Stimulated activated naive B cell treated with anti-CD40 and anti-IgM and Interleukin-4, amounts not matched to agents 10 μg/mL and 1 μg/mL and 100 μg/mL, for 72 hours (primary cell): ENCODE measurements at regions not wholly inside any gene's neighbourhood (a gene's known extent, or its start where the extent isn't known, plus 50 kb on each side); places are given as distances from the start of the nearest gene placed in this dataset.
A peak's percentile ranks its signal among the peaks of the same experiment; 100 is the strongest.

Source experiments
- ATAC-seq, 2 donors: fragments of 150-1000 bp; cut with Tn5 transposase; replicated peaks; 2 replicates each; pipeline ENCODE4 v1.10.0; 2021; ENCODE audit warnings: moderate library complexity in 1 of 2
- DNase-seq: peaks from one replicate; pipeline ENCODE4 v3.0.0; 2021
- H3K27ac Mint-ChIP-seq: one replicate; pipeline ENCODE4 v1.8.0; 2022; ENCODE audit warnings: mild to moderate bottlenecking, mixed read lengths
- H3K27me3 Mint-ChIP-seq, 2 donors: one replicate each; pipeline ENCODE4 v1.8.0; 2022; ENCODE audit warnings: mixed read lengths in 2 of 2
- H3K36me3 Mint-ChIP-seq, 2 donors: one replicate each; pipeline ENCODE4 v1.8.0; 2022; ENCODE audit warnings: mixed read lengths in 2 of 2, mild to moderate bottlenecking in 1 of 2
- H3K4me1 Mint-ChIP-seq, 2 donors: one replicate each; pipeline ENCODE4 v1.8.0; 2022; ENCODE audit warnings: mixed read lengths in 2 of 2, mild to moderate bottlenecking in 1 of 2
- H3K4me3 Mint-ChIP-seq, 2 donors: one replicate each; pipeline ENCODE4 v1.8.0; 2022; ENCODE audit warnings: mild to moderate bottlenecking in 2 of 2, mixed read lengths in 2 of 2, moderate library complexity in 1 of 2
- H3K9me3 Mint-ChIP-seq, 2 donors: one replicate each; pipeline ENCODE4 v1.8.0; 2022; ENCODE audit warnings: mixed read lengths in 2 of 2, mild to moderate bottlenecking in 1 of 2

GRCh38 chr1:79796434-79796833 lies 789.9 kb upstream of the ADGRL4 start:
- H3K36me3 Mint-ChIP-seq = no peaks in the 10 kb centered on the region
- no peak overlapping the region for H3K27ac Mint-ChIP-seq
- DNase-seq (no peak), ATAC-seq (no peak)
- peaks cover 4 to 6% of the 10 kb centered on the region in 2 donors for H3K9me3 Mint-ChIP-seq
- H3K4me1 Mint-ChIP-seq = no peaks in the 10 kb centered on the region
- no peaks in the 10 kb centered on the region for H3K27me3 Mint-ChIP-seq
- no peak overlapping the region for H3K4me3 Mint-ChIP-seq

- no peak overlapping the region for H3K4me3 Mint-ChIP-seq
- no peak for DNase-seq
These were observed 785.8 kb upstream of the ADGRL4 start for GRCh38 chr1:79792219-79792930.

GRCh38 chr1:79791488-79792218 lies 785.1 kb upstream of the ADGRL4 start:
- Mint-ChIP-seq H3K27me3 (no peaks in the 10 kb centered on the region), H3K27ac (no peak overlapping the region), H3K9me3 (peaks cover under 1 to 6% of the 10 kb centered on the region in 2 donors), H3K4me1 (no peaks in the 10 kb centered on the region), H3K4me3 (no peak overlapping the region), H3K36me3 (no peaks in the 10 kb centered on the region)
- no peak for DNase-seq
- no peak for ATAC-seq

More at GRCh38 chr1:79792219-79792930, 785.8 kb upstream of the ADGRL4 start:
- Mint-ChIP-seq H3K4me1 (no peaks in the 10 kb centered on the region), H3K27ac (no peak overlapping the region), H3K9me3 (peaks cover 4 to 6% of the 10 kb centered on the region in 2 donors), H3K27me3 (no peaks in the 10 kb centered on the region), H3K36me3 (no peaks in the 10 kb centered on the region)
- ATAC-seq = no peak

- H3K27me3 Mint-ChIP-seq = no peaks in the 10 kb centered on the region
- no peak overlapping the region for H3K4me3 Mint-ChIP-seq
- no peak overlapping the region for H3K27ac Mint-ChIP-seq
- ATAC-seq (no peak), DNase-seq (no peak)
- H3K9me3 Mint-ChIP-seq = peaks cover 0 to 6% of the 10 kb centered on the region in 2 donors
- H3K36me3 Mint-ChIP-seq = no peaks in the 10 kb centered on the region
- no peaks in the 10 kb centered on the region for H3K4me1 Mint-ChIP-seq
These were observed 784.4 kb upstream of the ADGRL4 start for GRCh38 chr1:79790950-79791349.

GRCh38 chr1:79787631-79788030 lies 781.1 kb upstream of the ADGRL4 start:
- no peaks in the 10 kb centered on the region for H3K9me3 Mint-ChIP-seq
- H3K27ac Mint-ChIP-seq = no peak overlapping the region

GRCh38 chr1:79785964-79786363 lies 779.4 kb upstream of the ADGRL4 start:
- no peak overlapping the region for H3K4me3 Mint-ChIP-seq
- no peak for ATAC-seq
- H3K27ac Mint-ChIP-seq = no peak overlapping the region

More at GRCh38 chr1:79787631-79788030, 781.1 kb upstream of the ADGRL4 start:
- Mint-ChIP-seq H3K27me3 (no peaks in the 10 kb centered on the region), H3K4me1 (no peaks in the 10 kb centered on the region), H3K4me3 (no peak overlapping the region), H3K36me3 (no peaks in the 10 kb centered on the region)
- ATAC-seq (no peak), DNase-seq (no peak)

GRCh38 chr1:79785561-79785960 lies 779.0 kb upstream of the ADGRL4 start:
- H3K4me1 Mint-ChIP-seq = no peaks in the 10 kb centered on the region
- DNase-seq (no peak), ATAC-seq (no peak)
- H3K9me3 Mint-ChIP-seq = peaks cover 0 to 2% of the 10 kb centered on the region in 2 donors
- H3K27me3 Mint-ChIP-seq = no peaks in the 10 kb centered on the region
- no peak overlapping the region for H3K27ac Mint-ChIP-seq
- H3K4me3 Mint-ChIP-seq = no peak overlapping the region
- H3K36me3 Mint-ChIP-seq = no peaks in the 10 kb centered on the region

More at GRCh38 chr1:79785964-79786363, 779.4 kb upstream of the ADGRL4 start:
- H3K9me3 Mint-ChIP-seq = peaks cover 0 to 2% of the 10 kb centered on the region in 2 donors
- no peak for DNase-seq
- H3K36me3 Mint-ChIP-seq = no peaks in the 10 kb centered on the region
- no peaks in the 10 kb centered on the region for H3K27me3 Mint-ChIP-seq
- H3K4me1 Mint-ChIP-seq = no peaks in the 10 kb centered on the region

GRCh38 chr1:79781261-79781660 lies 774.7 kb upstream of the ADGRL4 start:
- ATAC-seq (no peak), DNase-seq (no peak)
- H3K27me3 Mint-ChIP-seq = no peaks in the 10 kb centered on the region
- no peak overlapping the region for H3K4me3 Mint-ChIP-seq
- peaks cover 0 to 2% of the 10 kb centered on the region in 2 donors for H3K9me3 Mint-ChIP-seq
- peaks cover 0 to 4% of the 10 kb centered on the region in 2 donors for H3K4me1 Mint-ChIP-seq
- no peak overlapping the region for H3K27ac Mint-ChIP-seq
- no peaks in the 10 kb centered on the region for H3K36me3 Mint-ChIP-seq

- H3K4me1 Mint-ChIP-seq = peaks cover 0 to 4% of the 10 kb centered on the region in 2 donors
- peaks cover 0 to 2% of the 10 kb centered on the region in 2 donors for H3K9me3 Mint-ChIP-seq
- H3K36me3 Mint-ChIP-seq = no peaks in the 10 kb centered on the region
- DNase-seq = no peak
- H3K27ac Mint-ChIP-seq = no peak overlapping the region
- no peak overlapping the region for H3K4me3 Mint-ChIP-seq
- H3K27me3 Mint-ChIP-seq = no peaks in the 10 kb centered on the region
- peak; percentile 88 to 99 for ATAC-seq
These were observed 771.1 kb upstream of the ADGRL4 start for GRCh38 chr1:79777481-79778219.

GRCh38 chr1:79775402-79775801 lies 768.9 kb upstream of the ADGRL4 start:
- Mint-ChIP-seq H3K9me3 (no peaks in the 10 kb centered on the region), H3K4me3 (no peak overlapping the region), H3K27me3 (no peaks in the 10 kb centered on the region), H3K4me1 (peaks cover 0 to 4% of the 10 kb centered on the region in 2 donors), H3K27ac (no peak overlapping the region), H3K36me3 (no peaks in the 10 kb centered on the region)
- DNase-seq (no peak), ATAC-seq (no peak)

- H3K4me1 Mint-ChIP-seq = peaks cover 0 to 4% of the 10 kb centered on the region in 2 donors
- H3K27ac Mint-ChIP-seq = no peak overlapping the region
- no peak for DNase-seq
- H3K36me3 Mint-ChIP-seq = no peaks in the 10 kb centered on the region
- ATAC-seq = no peak
- no peaks in the 10 kb centered on the region for H3K27me3 Mint-ChIP-seq
- peaks cover 0 to 2% of the 10 kb centered on the region in 2 donors for H3K9me3 Mint-ChIP-seq
- H3K4me3 Mint-ChIP-seq = no peak overlapping the region
These were observed 766.9 kb upstream of the ADGRL4 start for GRCh38 chr1:79773385-79773784.

GRCh38 chr1:79762461-79762860 lies 755.9 kb upstream of the ADGRL4 start:
- Mint-ChIP-seq H3K9me3 (peaks cover 0 to 1% of the 10 kb centered on the region in 2 donors), H3K27ac (no peak overlapping the region), H3K4me3 (no peak overlapping the region), H3K4me1 (no peaks in the 10 kb centered on the region), H3K27me3 (no peaks in the 10 kb centered on the region), H3K36me3 (no peaks in the 10 kb centered on the region)
- no peak for DNase-seq
- no peak for ATAC-seq

- H3K9me3 Mint-ChIP-seq = peaks cover 0 to 3% of the 10 kb centered on the region in 2 donors
- H3K4me3 Mint-ChIP-seq = no peak overlapping the region
- no peak for ATAC-seq
These were observed 754.0 kb upstream of the ADGRL4 start for GRCh38 chr1:79760531-79760930.

GRCh38 chr1:79749607-79750006 lies 743.1 kb upstream of the ADGRL4 start:
- peaks cover 0 to 2% of the 10 kb centered on the region in 2 donors for H3K9me3 Mint-ChIP-seq
- no peak overlapping the region for H3K27ac Mint-ChIP-seq

More at GRCh38 chr1:79760531-79760930, 754.0 kb upstream of the ADGRL4 start:
- Mint-ChIP-seq H3K36me3 (no peaks in the 10 kb centered on the region), H3K4me1 (no peaks in the 10 kb centered on the region), H3K27me3 (no peaks in the 10 kb centered on the region), H3K27ac (no peak overlapping the region)
- no peak for DNase-seq

More at GRCh38 chr1:79749607-79750006, 743.1 kb upstream of the ADGRL4 start:
- Mint-ChIP-seq H3K27me3 (no peaks in the 10 kb centered on the region), H3K36me3 (no peaks in the 10 kb centered on the region), H3K4me3 (no peak overlapping the region), H3K4me1 (no peaks in the 10 kb centered on the region)
- ATAC-seq (no peak), DNase-seq (no peak)
